Stimulated activated naive CD8-positive, alpha-beta T cell treated with anti-CD3 and anti-CD28 coated beads, Interleukin-15, Interleukin-2, amounts not matched to agents 100 U/mL and 50 U/mL, for 24 hours (primary cell): ENCODE measurements at regions not wholly inside any gene's neighbourhood (a gene's known extent, or its start where the extent isn't known, plus 50 kb on each side); places are given as distances from the start of the nearest gene placed in this dataset.

ENCODE experiments used
- ATAC-seq: fragments of 150-1000 bp; cut with Tn5 transposase; one replicate; pipeline ENCODE4 v1.10.0; 2021
- DNase-seq: peaks from one replicate; pipeline ENCODE4 v3.0.0; 2021

DNA sequence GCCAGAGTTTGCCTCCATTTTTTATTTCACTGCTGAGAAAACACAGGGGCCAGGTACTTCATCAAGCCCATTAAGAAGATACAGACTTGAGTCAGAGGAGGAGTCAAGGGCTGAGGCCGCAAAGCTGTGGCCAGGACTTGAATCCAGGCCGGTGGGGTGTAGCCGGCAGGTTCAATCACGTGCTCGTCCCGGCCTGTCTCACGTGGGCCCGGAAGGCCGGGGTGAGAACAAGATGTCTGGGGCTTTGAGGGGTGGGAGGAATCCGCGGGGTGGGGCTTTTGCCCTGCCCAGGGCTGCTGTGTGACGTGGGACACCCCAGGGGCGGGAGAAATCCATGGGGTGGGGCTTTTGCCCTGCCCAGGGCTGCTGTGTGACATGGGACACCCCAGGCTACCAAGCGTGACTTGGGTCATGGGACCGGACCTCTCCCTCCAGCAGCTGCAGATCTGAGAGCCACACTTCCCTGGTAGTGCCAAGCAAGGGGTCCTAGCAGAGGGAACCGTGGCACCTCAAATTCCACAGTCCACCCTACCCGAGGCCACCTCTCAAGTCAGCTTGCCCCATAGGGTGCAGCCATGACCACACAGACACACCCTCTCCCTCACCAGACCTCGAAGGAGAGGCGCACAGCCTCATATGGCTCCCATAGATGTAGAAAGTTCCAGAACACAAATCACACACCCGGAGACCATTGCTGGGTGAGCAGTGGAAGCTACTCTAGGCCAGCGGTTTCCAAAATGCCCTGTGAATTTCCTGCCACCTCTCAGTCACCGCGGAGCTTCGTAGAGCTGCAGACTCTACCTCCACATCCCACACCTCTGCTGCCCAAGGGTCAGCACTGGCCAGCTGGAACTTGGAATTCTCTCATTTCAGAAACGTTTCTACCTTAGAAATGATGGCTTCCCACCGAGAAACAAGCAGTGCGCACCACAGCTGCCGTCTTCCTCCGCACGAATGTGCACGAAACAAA lies 156.1 kb downstream of the DLL1 start:
- ATAC-seq: no peak
- no peak for DNase-seq

DNA sequence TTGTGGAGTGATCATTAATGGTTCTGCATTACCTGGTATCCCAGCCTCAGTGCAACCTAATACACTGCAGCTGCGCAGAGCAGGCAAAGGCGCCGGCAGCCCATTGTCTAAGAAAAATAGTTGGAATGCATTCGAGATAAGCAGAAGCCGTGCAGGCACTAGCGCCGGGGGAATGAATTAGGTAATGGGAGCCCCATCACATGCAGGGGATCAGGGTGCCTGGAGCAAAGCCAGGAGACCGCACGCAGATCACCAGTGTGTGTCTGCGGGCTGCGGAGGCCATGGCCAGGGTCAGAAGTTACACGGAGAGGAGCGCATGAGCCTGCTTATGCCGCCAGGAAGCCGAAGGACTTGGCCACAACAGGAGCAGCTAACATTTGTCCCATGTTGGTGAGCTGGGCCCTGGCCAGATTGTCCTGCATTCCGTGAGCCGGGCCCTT lies 156.8 kb downstream of the DLL1 start:
- ATAC-seq (no peak), DNase-seq (no peak)

DNA sequence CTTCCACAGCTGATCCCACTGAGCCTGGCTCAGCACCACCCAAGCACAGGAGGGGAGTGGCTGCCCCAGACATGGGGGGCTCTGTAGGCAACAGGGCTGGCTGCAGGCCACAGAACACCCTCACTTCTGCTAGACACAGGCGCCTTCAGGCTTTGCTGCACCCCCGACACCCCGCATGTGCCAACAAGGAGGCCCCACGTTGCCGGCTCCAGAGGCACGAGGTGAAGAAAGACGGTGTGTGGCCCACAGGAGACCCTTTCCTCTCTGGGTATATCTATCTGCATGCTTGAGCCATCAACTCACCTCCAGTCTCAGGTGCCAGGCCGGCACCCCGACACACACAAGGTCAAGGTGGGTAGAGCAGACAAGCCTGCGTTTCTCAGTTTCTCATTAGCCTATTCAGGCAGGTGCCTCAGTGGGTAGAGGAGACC lies 158.3 kb downstream of the DLL1 start:
- no peak for DNase-seq

DNA sequence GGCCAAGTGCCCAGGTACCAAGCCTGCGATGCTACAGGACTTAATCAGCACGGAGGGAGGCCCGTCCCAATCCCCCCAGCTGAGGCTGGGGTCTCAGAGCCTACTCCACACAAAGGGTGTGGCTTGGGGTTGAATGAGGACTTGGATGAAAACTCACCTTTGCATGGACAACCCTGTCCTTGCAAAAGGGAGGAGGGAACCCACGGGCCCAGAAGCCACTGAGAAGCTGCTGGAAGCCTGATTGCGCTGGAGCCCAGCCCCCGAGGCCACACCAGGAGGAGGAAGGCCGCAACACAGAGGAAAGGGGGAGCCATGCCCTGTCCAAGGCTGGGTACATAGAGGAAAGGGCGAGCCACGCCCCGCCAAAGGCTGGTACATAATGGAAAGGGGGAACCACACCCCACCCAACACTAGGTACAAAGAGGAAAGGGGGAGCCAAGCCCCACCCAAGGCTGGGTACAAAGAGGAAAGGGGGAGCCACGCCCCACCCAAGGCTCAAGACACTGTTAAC lies 158.8 kb downstream of the DLL1 start:
- no peak for DNase-seq
- ATAC-seq: no peak

More for the DNA sequence above, 158.3 kb downstream of the DLL1 start:
- no peak for ATAC-seq

DNA sequence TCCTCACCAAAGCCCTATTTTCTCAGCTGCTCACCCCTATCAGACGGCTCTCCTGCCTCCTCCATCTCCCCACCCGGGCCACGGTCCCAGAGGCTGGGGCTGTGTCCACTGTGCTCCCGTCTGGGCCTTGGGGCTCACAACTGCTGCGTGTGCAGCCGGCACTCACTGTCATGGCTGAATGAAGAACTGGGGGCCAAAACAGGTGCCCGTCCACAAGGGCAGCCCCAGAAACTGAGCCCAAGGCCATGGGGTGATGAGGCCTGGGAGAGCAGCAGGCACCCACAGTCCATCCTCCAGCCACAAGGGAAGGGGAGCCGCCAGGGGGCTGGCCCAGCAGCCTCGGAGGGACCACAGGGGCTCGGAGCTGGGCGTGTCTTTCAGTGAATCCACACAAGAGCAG lies 159.5 kb downstream of the DLL1 start:
- ATAC-seq (no peak), DNase-seq (no peak)

DNA sequence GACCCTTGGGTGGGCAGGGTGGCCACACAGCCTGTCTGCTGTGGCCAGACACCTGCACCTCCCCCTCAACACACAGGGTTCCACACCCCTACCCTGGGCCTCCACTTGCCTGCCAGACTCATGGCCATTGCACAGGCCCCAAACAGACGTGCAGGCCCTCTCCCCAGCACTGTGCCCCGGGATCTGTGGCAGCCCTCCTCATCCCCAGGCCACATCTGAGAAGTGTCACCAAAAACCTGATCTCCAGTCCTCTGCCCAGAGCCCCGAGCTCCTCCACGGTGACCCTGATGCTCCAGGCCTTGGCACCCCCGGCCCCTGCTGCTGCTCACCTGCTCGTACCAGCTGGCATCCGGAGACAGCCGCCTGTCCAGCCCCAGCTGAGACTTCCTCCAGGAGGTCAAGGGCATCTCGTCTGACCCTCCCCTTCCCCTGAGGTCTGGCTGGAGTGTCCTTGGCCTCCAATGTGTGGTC lies 160.1 kb downstream of the DLL1 start:
- ATAC-seq: no peak
- no peak for DNase-seq

DNA sequence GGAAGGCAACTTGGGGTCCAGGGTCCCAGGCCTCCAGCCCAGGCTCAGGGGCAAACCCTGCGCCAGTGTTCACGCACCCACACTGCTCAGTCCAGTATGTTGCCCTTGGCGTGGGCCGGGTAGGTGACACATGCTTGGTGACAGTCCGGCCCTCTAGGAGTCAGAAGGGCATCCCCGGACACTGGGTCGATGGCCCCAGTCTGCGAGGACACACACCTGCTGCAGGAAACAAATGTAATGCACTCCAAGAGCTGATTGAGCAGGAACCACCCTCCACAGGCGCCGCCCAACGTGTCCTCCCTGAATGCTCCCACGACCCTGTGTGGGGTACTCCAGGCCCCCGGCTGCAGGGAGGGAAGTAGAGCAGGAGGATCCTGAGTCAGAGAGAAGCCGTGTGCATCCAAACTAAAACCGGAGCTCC lies 160.7 kb downstream of the DLL1 start:
- DNase-seq: no peak
- ATAC-seq: no peak

DNA sequence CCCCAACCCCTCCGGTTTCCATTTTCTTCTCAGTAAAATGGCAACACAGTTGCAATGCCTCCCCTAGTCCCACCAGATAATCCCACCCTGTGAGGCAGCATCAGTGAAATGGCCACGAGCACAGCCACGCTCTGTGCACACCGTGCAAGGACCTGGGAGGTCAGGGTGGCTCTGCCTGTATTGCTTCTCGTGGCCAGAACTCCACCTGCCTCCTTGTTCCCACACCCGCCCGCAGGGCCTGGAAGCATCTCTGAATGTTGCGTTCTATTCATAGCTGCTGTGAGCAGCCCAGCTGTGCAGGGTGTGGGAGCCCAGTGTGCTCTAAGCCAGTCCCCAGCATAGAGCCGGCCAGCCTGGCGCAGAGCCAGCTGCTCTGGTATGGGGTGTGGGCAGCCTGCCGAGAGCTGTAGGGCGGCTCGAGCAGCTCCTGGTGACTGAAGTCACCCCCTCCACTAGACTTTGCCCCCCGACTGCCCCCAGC lies 161.1 kb downstream of the DLL1 start:
- ATAC-seq (no peak), DNase-seq (no peak)

DNA sequence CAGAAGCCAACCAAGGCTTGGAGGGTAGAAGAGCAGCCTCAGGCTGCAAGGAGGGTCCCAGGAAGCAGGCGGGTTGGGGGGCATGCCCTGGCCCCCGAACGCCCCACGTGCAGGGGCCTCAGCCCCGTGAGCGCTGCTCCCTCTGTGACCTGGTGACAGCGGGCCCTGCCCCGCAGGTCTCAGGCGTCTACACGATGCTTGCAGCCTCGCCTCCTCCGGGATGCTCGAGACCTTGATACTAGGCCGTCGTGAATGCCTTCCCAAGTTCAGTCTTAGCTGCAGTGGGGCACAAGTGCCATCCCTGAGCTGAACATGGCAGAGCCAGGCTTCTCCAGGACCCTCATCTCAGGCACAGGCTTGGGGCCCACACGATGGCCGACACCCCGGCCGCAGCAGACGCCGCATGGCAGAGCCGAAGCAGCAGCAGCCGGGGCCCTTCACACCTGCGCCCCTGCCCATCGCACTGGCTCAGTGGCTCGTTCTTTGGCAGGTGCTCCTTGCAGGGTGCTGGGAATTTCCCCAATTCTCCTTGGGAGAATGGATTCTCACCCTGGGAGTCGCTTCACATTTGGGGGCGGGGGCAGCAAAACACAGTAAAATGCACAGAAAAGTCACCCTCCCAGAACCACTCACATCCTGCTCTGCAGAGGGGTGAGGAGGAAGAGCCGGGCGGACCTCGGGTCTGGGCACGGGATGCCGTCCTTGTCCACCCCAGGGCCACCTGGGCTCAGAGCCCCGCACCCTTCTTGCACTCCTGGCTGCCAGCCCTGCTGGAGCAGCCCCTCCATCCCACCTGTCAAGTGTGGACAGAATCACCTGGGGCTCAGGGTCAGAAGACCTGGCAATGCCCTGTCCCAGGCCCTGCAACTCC lies 161.8 kb downstream of the DLL1 start:
- DNase-seq: no peak
- no peak for ATAC-seq

DNA sequence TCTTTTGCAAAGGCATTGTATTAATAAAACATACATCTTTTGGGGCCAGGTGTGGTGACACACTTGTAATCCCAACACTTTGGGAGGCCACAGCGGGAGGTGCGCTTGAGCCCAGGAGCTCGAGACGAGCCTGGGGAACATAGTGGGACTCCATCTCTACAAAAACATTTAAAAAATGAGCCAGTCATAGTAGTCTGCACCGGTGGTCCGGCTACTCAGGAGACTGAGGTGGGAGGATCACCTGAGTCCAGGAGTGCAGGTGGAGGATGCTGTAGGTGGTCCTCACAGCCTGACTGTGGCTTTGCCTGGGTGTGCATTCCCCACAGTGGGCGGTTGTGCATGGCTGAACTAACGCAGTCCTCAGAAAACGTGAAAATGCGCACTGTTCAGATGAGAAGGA lies 162.5 kb downstream of the DLL1 start:
- ATAC-seq (no peak), DNase-seq (no peak)

DNA sequence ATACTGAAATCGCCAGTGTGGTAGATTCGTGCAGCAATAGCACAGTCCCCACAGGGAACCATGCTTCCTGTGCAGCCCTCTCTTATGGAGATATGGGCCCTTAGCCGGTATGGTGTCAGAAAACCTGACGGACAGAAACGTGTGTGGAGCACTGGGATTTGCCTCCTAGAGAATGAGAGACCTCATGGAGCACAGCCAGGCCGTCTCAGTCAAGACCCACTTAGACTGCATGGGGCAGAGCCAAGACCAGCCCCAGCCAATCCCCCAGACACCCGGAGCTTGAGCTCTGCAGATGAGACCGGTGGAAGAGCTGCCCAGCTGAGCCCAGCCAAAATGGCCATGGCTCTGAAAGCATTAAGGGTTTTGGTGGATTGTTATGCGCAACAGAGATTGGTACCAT lies 163.7 kb downstream of the DLL1 start:
- no peak for DNase-seq
- ATAC-seq: no peak

DNA sequence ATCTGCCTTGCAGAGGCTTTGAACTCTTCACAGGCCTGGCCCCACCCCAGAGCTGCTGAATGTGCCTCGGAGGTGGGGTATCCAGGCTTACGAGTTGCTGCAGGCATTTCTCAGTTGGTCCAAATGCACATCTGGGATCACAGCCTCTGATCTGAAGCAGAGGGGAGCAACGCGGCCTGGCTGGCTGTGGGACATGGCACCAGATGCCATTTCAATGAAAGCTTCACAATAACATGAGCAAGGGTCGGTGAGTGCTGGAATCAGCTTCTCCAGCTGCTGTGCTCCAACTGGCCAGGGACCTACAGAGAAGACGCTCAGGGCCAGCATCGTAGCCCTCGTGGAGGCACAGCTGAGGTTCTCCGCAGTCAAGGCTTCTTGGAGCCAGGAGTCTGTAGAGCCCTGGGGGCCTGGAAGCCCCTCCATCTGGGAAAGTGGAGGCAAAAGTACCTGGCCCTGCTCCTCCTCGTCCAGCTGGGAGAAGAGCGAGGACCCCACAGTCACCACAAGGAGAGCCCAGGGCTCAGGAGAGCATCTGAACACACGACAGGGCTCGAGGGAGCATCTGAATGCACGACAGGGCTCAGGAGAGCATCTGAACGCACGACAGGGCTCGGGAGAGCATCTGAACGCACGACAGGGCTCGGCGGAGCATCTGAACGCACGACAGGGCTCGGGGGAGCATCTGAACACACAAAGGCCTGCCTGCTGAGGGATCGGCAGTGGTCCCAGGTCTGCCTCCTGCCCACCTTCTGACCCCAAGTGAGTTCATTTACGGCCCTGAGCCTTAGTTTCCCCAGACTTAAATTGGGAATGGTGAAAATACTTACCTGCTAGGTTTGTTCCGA lies 165.2 kb downstream of the DLL1 start:
- DNase-seq (no peak), ATAC-seq (no peak)

DNA sequence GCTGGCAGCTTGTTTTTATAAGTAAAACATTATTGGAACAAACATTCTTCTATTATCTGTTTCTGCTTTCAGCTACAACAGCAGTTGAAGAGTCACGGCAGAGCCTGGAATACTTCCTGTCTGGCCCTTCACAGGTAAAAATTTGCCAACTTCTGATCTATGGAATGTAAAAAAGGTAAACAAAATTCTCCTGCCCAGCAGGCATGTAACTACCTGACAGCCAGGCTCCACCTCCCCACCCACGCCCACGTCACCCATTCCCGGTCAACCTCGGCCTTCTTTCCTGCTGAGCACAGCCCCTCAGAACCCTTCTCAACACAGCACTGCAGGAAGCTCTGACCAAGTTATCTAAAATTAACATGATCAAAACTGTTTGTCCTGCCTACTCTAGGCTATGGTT lies 166.0 kb downstream of the DLL1 start:
- ATAC-seq: no peak
- DNase-seq: no peak

DNA sequence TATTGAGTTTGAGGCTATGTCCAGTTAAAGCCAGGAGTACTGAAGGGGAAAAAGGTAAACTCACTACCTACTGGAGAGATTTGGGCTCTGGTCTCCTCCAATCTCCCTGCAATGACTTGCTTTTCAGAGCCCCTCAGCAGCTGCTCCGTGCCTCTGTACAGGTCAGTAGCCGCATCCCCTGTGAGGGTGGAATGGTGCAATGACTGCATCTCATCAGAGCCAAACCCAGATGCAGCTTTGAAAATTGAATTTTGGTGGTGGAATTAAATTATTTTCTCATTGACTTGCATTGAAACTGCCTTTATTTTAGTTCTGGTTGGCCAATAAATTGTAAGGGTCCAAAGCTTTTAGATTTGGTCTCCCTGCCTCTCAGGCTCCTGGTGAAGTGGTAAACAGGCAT lies 166.7 kb downstream of the DLL1 start:
- DNase-seq (no peak), ATAC-seq (no peak)

DNA sequence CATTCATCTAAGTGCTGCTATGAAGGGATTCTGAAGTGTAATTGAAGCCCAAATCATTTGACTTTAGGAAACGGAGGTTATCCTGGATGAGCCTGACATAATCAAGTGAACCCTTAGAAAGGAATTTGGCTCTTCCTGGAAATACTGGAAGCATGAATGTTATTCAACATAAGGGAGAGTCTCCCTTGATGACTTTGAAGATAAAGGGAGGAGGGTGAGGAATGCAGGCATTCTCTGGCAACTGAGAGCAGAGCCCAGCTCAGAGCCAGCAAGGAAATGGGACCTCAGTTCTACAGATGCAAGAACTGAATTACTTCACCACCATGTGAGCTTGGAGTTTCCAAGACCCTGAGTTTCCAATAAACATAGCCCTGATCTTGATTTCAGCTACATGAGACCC lies 168.2 kb downstream of the DLL1 start:
- ATAC-seq: no peak

DNA sequence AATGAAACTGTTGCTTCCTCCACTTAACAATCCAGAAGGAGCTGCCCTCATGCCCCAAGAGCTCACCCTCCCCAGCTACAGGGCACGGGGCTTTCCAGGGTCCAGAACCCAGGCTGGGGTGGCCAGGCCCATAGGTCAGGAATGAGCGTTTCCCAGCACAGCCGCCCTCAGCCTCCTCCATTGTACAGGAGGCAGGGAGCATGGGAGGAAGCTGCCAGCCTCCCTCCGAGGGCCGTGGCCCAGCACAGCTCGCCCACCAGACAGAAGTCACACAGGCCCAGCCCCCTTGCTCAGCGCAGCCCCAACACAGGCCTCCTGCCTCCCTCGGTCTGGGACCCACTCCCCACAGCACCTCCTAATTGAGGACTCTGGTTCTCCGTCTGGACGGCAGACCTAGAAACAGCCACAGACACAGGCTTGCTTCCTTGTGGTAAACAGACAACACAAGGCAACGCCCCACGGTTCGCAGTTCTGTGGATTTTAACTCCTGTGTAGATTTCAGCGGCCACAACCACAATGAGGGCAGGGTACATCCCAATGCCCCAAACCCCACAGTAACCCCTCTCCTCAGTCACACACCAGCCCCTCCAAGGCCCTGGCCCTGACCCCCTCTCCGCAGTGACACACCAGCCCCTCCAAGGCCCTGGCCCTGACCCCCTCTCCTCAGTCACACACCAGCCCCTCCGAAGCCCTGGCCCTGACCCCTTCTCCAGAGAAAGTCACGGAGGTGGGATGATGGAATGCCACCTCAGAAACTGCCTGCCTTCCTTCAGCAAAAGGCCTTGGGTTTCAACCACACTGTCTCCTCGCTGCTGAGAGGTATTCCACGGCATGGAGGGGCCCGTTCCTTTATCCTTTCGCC lies 173.5 kb downstream of the DLL1 start:
- ATAC-seq (no peak), DNase-seq (no peak)

More for the DNA sequence above, 168.2 kb downstream of the DLL1 start:
- no peak for DNase-seq

DNA sequence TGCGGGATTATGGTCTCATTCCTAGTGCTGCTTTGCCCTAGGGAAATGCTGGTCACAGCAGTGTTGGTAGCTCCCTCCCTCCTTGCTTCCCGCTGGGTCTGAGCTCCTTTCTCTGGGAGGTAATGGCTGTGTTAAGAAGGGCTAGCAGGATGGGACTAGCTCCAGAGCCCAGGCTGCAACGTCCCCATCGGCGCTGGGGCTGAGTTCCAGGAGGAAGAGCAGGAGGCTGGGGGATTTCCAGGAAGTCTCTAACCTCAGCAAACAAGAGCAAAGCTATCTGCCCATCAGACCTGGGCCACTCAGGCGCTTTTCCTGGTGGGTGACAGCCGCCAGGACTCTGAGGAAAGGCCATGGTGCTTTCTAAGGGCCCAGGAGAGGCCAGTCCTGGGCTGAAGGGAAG lies 174.2 kb downstream of the DLL1 start:
- DNase-seq (no peak), ATAC-seq (no peak)

DNA sequence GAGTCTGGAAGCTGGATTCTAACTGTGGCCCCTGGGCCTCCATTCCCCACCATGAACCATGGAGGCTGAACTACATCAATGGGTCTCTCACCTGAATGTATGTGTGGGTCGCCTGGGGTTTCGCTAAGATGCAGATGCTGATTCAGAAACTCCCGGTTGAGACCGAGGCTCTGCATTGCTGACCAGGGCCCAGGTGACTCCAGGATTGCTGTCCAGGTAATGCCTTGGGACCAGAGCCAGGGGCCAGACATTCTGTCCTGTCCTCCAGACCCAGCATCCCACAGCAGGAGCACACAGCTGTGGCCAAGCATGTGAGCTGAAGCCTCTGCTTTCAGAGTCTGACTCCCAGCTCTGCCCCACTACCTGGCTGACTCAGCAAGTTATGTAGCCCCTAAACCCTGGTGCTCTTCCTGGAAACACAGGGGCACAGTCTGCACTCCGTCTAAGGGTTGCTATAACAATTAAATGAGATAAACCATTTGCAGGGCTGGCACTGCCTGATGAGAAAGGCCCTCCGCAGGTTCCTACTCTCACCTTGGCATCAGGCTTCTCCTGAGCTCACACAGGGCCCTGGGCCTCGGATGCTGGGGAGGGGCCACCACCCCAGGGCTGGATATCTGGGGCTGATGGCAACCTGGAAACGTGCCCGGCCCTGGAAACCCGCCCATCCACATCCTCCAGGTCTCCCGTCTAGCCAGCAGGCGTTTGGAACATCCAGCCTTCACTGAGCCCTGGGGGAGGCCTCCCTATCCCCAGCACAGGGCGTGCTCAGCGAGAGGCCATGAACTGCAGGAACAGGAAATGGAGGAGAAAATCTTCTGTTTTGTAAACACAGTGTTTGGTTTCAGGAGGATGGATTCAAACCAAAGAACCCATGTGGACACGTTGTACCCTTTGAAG lies 175.7 kb downstream of the DLL1 start:
- DNase-seq (no peak), ATAC-seq (no peak)

DNA sequence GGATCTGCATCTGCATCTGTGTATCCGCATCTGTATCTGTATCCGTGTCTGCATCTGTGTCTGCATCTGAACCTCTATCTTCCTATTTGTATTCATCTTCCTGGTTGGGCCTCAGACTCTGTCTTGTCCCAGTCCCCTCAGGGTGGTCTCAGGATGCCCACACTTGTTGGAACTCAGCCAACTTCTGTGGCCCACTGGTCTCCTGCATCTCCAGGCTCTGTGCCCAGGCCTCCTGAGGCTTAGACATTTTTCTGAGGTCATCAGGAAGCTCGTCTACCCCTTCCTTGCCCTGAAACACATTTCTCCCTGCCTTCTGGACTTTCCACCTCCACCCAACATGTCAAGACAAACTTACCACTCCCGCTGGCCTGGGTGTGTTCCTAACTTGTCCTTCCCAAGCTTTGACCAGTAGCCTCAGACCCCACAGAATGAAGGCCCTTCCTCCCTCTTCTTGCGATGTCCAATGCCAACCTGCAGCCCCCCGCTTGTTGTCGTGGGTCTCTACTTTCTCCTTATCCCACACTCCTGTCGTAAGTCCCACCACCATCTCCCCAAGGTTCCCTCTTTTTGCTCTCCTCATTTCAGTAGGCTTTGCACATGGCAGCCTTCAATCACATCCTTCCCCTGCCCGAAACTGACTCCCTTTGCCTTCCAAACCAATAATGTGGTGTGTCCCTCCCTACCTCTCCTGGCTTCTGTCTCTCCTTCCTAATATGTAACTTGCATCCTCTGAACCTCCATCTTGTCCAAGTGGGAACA lies 176.5 kb downstream of the DLL1 start:
- ATAC-seq (no peak), DNase-seq (no peak)
